H9 (cell line): ENCODE measurements at regions not wholly inside any gene's neighbourhood (a gene's known extent, or its start where the extent isn't known, plus 50 kb on each side); places are given as distances from the start of the nearest gene placed in this dataset.
"Not testable (repeated sequence)": the region's sequence is repeated elsewhere in the genome, so short reads cannot be mapped to it uniquely, and the experiment has no call there.

Experiments used
- DNase-seq: peaks from one replicate; pipeline ENCODE4 v3.0.0-alpha.2; 2017
- H2AFZ ChIP-seq: one replicate; pipeline ENCODE4 v1.6.1; 2013; ENCODE audit warnings: mild to moderate bottlenecking, low read length, control low read depth, moderate library complexity
- H2AK5ac ChIP-seq: 2 replicates; pipeline ENCODE4 v1.6.1; 2013; ENCODE audit warnings: low read length, control low read depth, mixed read lengths; ENCODE audit not compliant: insufficient read length
- H2BK120ac ChIP-seq: one replicate; pipeline ENCODE4 v1.6.1; 2013; ENCODE audit warnings: low read depth, mild to moderate bottlenecking, low read length, control low read depth, inconsistent platforms; ENCODE audit not compliant: poor library complexity, severe bottlenecking
- H2BK12ac ChIP-seq: 2 replicates; pipeline ENCODE4 v1.6.1; 2013; ENCODE audit warnings: low read length, control low read depth, mixed read lengths, low read depth; ENCODE audit not compliant: insufficient read length
- H2BK15ac ChIP-seq: 2 replicates; pipeline ENCODE4 v1.6.1; 2013; ENCODE audit warnings: low read depth, low read length, control low read depth
- H2BK20ac ChIP-seq: one replicate; pipeline ENCODE4 v1.6.1; 2013; ENCODE audit warnings: low read depth, mild to moderate bottlenecking, low read length, control low read depth, inconsistent platforms; ENCODE audit not compliant: poor library complexity, severe bottlenecking
- H2BK5ac ChIP-seq: 2 replicates; pipeline ENCODE4 v1.6.1; 2013; ENCODE audit warnings: low read length, control low read depth, mixed read lengths; ENCODE audit not compliant: insufficient read length
- H3K14ac ChIP-seq: 2 replicates; pipeline ENCODE4 v1.6.1; 2013; ENCODE audit warnings: low read length, control low read depth; ENCODE audit not compliant: insufficient read depth
- H3K18ac ChIP-seq: 2 replicates; pipeline ENCODE4 v1.6.1; 2013; ENCODE audit warnings: low read depth, mild to moderate bottlenecking, mixed read lengths, low read length, control low read depth; ENCODE audit not compliant: insufficient read length
- H3K23ac ChIP-seq: 2 replicates; pipeline ENCODE4 v1.6.1; 2013; ENCODE audit warnings: low read length, control low read depth, mixed read lengths, low read depth; ENCODE audit not compliant: insufficient read length
- H3K23me2 ChIP-seq: 2 replicates; pipeline ENCODE4 v1.6.1; 2013; ENCODE audit warnings: low read depth, mild to moderate bottlenecking, mixed read lengths, low read length, control low read depth; ENCODE audit not compliant: insufficient read length, poor library complexity, severe bottlenecking
- H3K27ac ChIP-seq: 2 replicates; pipeline ENCODE4 v1.5.1; 2013; ENCODE audit warnings: low read length, control low read depth, mixed read lengths, low read depth; ENCODE audit not compliant: insufficient read length
- H3K27me3 ChIP-seq: 2 replicates; pipeline ENCODE4 v1.6.1; 2013; ENCODE audit warnings: low read length, control low read depth, inconsistent platforms; ENCODE audit not compliant: insufficient read depth
- H3K4ac ChIP-seq: 2 replicates; pipeline ENCODE4 v1.6.1; 2013; ENCODE audit warnings: low read depth, mild to moderate bottlenecking, control low read depth, inconsistent platforms, low read length, moderate library complexity
- H3K4me1 ChIP-seq: 2 replicates; pipeline ENCODE4 v1.6.1; 2013; ENCODE audit warnings: low read length, control low read depth, inconsistent platforms; ENCODE audit not compliant: insufficient read depth
- H3K4me2 ChIP-seq: 2 replicates; pipeline ENCODE4 v1.6.1; 2013; ENCODE audit warnings: low read length, control low read depth, mixed read lengths; ENCODE audit not compliant: insufficient read length, insufficient read depth
- H3K56ac ChIP-seq: 2 replicates; pipeline ENCODE4 v1.6.1; 2013; ENCODE audit warnings: low read depth, mild to moderate bottlenecking, mixed read lengths, low read length, control low read depth; ENCODE audit not compliant: insufficient read length
- H3K79me1 ChIP-seq: 2 replicates; pipeline ENCODE4 v1.6.1; 2013; ENCODE audit warnings: low read depth, mild to moderate bottlenecking, moderate library complexity, low read length, control low read depth, inconsistent platforms; ENCODE audit not compliant: insufficient read depth, poor library complexity, severe bottlenecking
- H3K79me2 ChIP-seq: 2 replicates; pipeline ENCODE4 v1.6.1; 2013; ENCODE audit warnings: low read length, control low read depth, inconsistent platforms; ENCODE audit not compliant: insufficient read depth
- H3K9ac ChIP-seq: 2 replicates; pipeline ENCODE4 v1.6.1; 2013; ENCODE audit warnings: low read length, control low read depth, mixed read lengths; ENCODE audit not compliant: insufficient read length; ENCODE audit errors: extremely low read depth
- H3K9me3 ChIP-seq: one replicate; pipeline ENCODE4 v1.6.1; 2013; ENCODE audit warnings: low read depth, low read length, inconsistent platforms; ENCODE audit not compliant: control insufficient read depth
- H3T11ph ChIP-seq: one replicate; pipeline ENCODE4 v1.6.1; 2013; ENCODE audit warnings: mild to moderate bottlenecking, low read length, control low read depth, inconsistent platforms
- H4K20me1 ChIP-seq: one replicate; pipeline ENCODE4 v1.6.1; 2013; ENCODE audit not compliant: control insufficient read depth, insufficient read length, insufficient read depth
- H4K5ac ChIP-seq: 2 replicates; pipeline ENCODE4 v1.6.1; 2013; ENCODE audit warnings: low read depth, mild to moderate bottlenecking, mixed read lengths, low read length, control low read depth; ENCODE audit not compliant: insufficient read length
- H4K8ac ChIP-seq: replicated peaks from 2 replicates; pipeline ENCODE4 v1.6.1; 2013; ENCODE audit warnings: low read length, control low read depth, mixed read lengths, low read depth; ENCODE audit not compliant: insufficient read length
- H4K91ac ChIP-seq: 2 replicates; pipeline ENCODE4 v1.6.1; 2013; ENCODE audit warnings: low read depth, mild to moderate bottlenecking, moderate library complexity, mixed read lengths, low read length, control low read depth; ENCODE audit not compliant: insufficient read length
- H3K27ac Mint-ChIP-seq, 3 experiments: 2 replicates in 2 of 3; 3 replicates in 1 of 3; pipeline ENCODE4 v1.8.0; 2020 to 2021; ENCODE audit warnings: mixed read lengths in 3 of 3, mild to moderate bottlenecking in 1 of 3, moderate library complexity in 1 of 3
- H3K27me3 Mint-ChIP-seq: 2 replicates; pipeline ENCODE4 v1.8.0; 2021; ENCODE audit warnings: low read depth, mild to moderate bottlenecking, moderate library complexity, mixed read lengths
- H3K36me3 Mint-ChIP-seq, 3 experiments: 2 replicates in 2 of 3; 3 replicates in 1 of 3; pipeline ENCODE4 v1.8.0; 2020 to 2021; ENCODE audit warnings: low read depth in 3 of 3, mixed read lengths in 3 of 3; ENCODE audit not compliant: insufficient read depth in 1 of 3
- H3K4me1 Mint-ChIP-seq, 2 experiments: 2 replicates each; pipeline ENCODE4 v1.8.0; 2020; ENCODE audit warnings: mixed read lengths in 2 of 2
- H3K4me3 Mint-ChIP-seq, 2 experiments: 2 replicates in 1 of 2; 3 replicates in 1 of 2; pipeline ENCODE4 v1.8.0; 2020 to 2021; ENCODE audit warnings: mild to moderate bottlenecking in 2 of 2, mixed read lengths in 2 of 2, moderate library complexity in 1 of 2
- H3K9me3 Mint-ChIP-seq, 2 experiments: 2 replicates in 1 of 2; 3 replicates in 1 of 2; pipeline ENCODE4 v1.8.0; 2020; ENCODE audit warnings: mild to moderate bottlenecking in 2 of 2, mixed read lengths in 2 of 2, moderate library complexity in 1 of 2
- CTCF ChIP-seq: fragments of 200-600 bp; sonication (generic); conservative IDR thresholded peaks from 3 replicates; pipeline ENCODE4 v1.8.0; 2021; ENCODE audit warnings: antibody characterized with exemption, mild to moderate bottlenecking
- WGBS: extraction: QIAGEN DNeasy Blood & Tissue Kit; methylation state at CpG from one replicate; pipeline ENCODE4 v1.1.7; 2013; ENCODE audit warnings: missing lambda C conversion rate, low lambda C conversion rate, mixed read lengths; ENCODE audit not compliant: insufficient read length; ENCODE audit errors: extremely low coverage; 5-methylcytosine and 5-hydroxymethylcytosine counted together

DNA sequence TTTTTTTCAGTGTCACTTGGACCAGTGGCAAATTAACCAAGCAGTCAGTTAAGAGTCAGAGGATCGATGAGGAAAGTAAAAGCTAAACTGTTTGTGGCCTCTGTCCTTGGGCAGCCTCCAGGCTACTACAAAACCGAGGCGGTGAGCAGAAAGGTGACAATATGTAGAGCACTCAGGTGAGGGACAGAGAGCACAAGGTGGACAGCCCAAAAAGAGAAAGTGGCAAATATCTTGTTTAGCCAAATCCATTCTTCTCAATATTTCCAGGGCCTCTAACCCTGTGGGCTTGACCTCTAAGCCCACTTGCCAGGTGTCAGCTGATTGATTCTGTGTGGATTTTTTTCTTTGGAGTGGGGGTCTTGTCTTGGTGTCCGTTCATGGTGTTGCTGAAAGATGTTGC is 4202.2 kb upstream of the OR11H1 start:
- no peak for DNase-seq
- Histone ChIP-seq H3K4ac (no peak overlapping the region), H3K9ac (no peak overlapping the region), H3K27ac (no peak overlapping the region), H3K14ac (no peak overlapping the region), H3K4me2 (no peak overlapping the region), H4K5ac (no peak overlapping the region), H3K79me1 (no peaks in the 10 kb centered on the region), H2BK20ac (no peak overlapping the region), H3K56ac (no peak overlapping the region), H3K4me1 (no peaks in the 10 kb centered on the region), H2AFZ (no peak overlapping the region), H3K9me3 (peaks cover 55% of the 10 kb centered on the region), H2BK12ac (no peak overlapping the region), H4K91ac (no peak overlapping the region), H2AK5ac (no peak overlapping the region), H3K27me3 (no peaks in the 10 kb centered on the region), H3K23me2 (no peaks in the 10 kb centered on the region), H4K8ac (no peak overlapping the region), H2BK15ac (no peak overlapping the region), H3T11ph (no peak overlapping the region), H2BK5ac (no peak overlapping the region), H4K20me1 (no peaks in the 10 kb centered on the region), H3K23ac (no peak overlapping the region), H3K18ac (no peak overlapping the region), H2BK120ac (no peak overlapping the region), H3K79me2 (no peaks in the 10 kb centered on the region)
- no peak for TF ChIP-seq CTCF
- Mint-ChIP-seq H3K36me3 (peaks cover 6 to 41% (median 21%) of the 10 kb centered on the region in 3 experiments; a peak in 6 of 7 replicates), H3K4me3 (no peak overlapping the region), H3K27ac (no peak overlapping the region), H3K27me3 (no peaks in the 10 kb centered on the region; the same call in 1 of the 2 replicates), H3K9me3 (peaks cover 71 to 72% of the 10 kb centered on the region in 2 experiments), H3K4me1 (no peaks in the 10 kb centered on the region)
- WGBS = no CpG with 5 or more reads among the region's 4 CpGs

DNA sequence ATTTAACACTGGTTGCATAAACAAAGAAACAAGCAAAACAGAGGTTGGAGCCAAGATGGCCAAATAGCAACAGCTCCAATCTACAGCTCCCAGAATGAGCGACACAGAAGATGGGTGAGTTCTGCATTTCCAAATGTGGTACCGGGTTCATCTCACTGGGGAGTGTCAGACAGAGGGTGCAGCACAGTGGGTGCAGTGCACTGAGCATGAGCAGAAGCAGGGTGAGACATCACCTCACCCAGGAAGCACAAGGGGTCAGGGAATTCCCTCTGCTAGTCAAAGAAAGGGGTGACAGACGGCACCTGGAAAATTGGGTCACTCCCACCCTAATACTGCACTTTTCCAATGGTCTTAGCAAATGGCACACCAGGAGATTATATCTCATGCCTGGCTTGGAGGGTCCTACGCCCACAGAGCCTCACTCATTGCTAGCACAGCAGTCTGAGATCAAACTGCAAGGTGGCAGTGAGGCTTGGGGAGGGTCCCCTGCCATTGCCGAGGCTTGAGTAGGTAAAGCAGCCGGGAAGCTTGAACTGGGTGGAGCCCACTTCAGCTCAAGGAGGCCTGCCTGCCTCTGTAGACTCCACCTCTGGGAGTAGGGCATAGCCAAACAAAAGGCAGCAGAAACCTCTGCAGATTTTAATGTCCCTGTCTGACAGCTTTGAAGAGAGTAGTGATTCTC is 4186.5 kb upstream of the OR11H1 start:
- H2AK5ac ChIP-seq, H3K79me2 ChIP-seq, H3K56ac ChIP-seq, H4K8ac ChIP-seq, H3K23ac ChIP-seq, H2BK12ac ChIP-seq, H2BK15ac ChIP-seq, H3K4ac ChIP-seq, H3K18ac ChIP-seq, H3K9ac ChIP-seq, DNase-seq, H4K20me1 ChIP-seq, H3K27me3 ChIP-seq, H2BK20ac ChIP-seq, H4K5ac ChIP-seq, H2BK5ac ChIP-seq, H2AFZ ChIP-seq, H3K79me1 ChIP-seq, H3K4me1 ChIP-seq, H3K14ac ChIP-seq, H3K4me2 ChIP-seq, H3K27ac ChIP-seq, H2BK120ac ChIP-seq, H4K91ac ChIP-seq, H3K4me1 Mint-ChIP-seq, H3K27ac Mint-ChIP-seq, H3K27me3 Mint-ChIP-seq, H3K23me2 ChIP-seq, H3K4me3 Mint-ChIP-seq, H3T11ph ChIP-seq: not testable (repeated sequence)
- peaks cover 37% of the 10 kb centered on the region for H3K9me3 ChIP-seq
- Mint-ChIP-seq H3K36me3 (peaks cover 12 to 48% (median 40%) of the 10 kb centered on the region in 3 experiments; a peak in 6 of 7 replicates), H3K9me3 (peaks cover 92 to 94% of the 10 kb centered on the region in 2 experiments)
- WGBS = no CpG with 5 or more reads among the region's 6 CpGs
